ENCODE measurements at regions not wholly inside any gene's neighbourhood (a gene's known extent, or its start where the extent isn't known, plus 50 kb on each side); places are given as distances from the start of the nearest gene placed in this dataset.

DNA sequence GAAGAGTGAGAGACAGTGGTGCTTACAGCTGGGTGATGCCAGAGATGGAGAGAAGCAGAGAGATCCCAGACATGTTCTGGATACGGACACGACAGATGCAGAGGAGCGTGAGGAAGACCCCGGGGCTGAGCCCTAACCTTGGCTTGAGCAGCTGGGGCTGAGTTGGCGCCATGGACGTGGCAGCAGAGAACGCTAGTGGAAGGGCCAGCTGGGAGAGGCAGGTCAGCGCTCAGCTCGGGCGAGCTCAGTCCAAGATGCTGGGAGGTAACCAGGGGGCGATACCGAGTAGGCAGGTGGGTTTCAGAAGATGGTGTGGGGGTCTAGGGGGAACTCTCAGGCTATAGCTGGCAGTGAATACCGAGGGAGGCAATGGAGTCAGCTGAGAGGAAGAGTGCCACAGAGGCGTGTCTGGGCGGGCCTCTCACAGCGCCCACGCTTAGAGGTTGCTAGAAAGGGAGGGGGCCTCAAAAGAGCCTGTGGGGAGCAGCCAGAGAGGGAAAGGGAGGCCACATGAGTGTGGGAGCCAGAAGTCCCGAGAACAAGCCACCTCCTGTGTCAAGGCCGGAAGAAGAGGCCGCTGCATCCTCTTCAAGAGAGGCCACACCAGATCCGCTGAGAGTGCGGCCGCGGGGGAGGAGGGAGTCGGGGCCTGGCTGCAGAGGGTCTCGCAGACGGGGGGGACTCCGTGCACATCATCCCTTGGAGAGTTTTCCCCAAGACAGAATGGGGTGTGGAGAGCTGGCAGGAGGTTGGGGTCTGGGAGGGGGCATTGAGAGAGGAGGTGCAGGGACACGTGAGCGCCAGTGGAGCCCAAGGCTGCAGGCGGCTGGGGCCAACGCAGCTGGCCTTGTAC lies 57.0 kb upstream of the DIO3 start:
- no peak overlapping the region for H3K4me3 ChIP-seq (ENCODE audit: low read depth, low read length, poor library complexity, severe bottlenecking)
- no peak overlapping the region for H3K4me2 ChIP-seq (ENCODE audit: low read length)
- ChIA-PET POLR2A (no interaction called here), CTCF (ENCODE audit: unreplicated experiment) (no interaction called here)
- TF ChIP-seq EZH2phosphoT487 (IDR thresholded peaks at IDR 0.05; ENCODE audit: borderline replicate concordance, low read depth, low read length) (no peak), CTCF (conservative IDR thresholded peaks at IDR 0.05; ENCODE audit: low read length) (no peak)
- BruUV-seq (replicated peaks) = no TSS peak
- no peaks in the 10 kb centered on the region for H3K79me2 ChIP-seq (ENCODE audit: insufficient read depth, low read depth, low read length)
- no peaks in the 10 kb centered on the region for H4K20me1 ChIP-seq (ENCODE audit: insufficient read depth, low read length)
- no peak overlapping the region for H3K27ac ChIP-seq (ENCODE audit: low read depth, low read length, poor library complexity, severe bottlenecking)
- H3K9me3 ChIP-seq (ENCODE audit: low read length) = no peaks in the 10 kb centered on the region
- H3K4me1 ChIP-seq (ENCODE audit: insufficient read depth, low read length, poor library complexity, severe bottlenecking) = no peaks in the 10 kb centered on the region
- no peak for DNase-seq (ENCODE audit: low spot score)
- no peaks in the 10 kb centered on the region for H3K9me2 ChIP-seq (ENCODE audit: insufficient read depth, low read length)
- H2AFZ ChIP-seq (ENCODE audit: low read length) = no peak overlapping the region
- H3K36me3 ChIP-seq (ENCODE audit: insufficient read depth, low read length) = no peaks in the 10 kb centered on the region
- intact Hi-C loops (cut with micrococcal nuclease; ENCODE audit: unreplicated experiment) = no loop called here

GRCh38 chr14:101505236-101505970 lies 55.9 kb upstream of the DIO3 start:
- intact Hi-C loops (cut with micrococcal nuclease; ENCODE audit: unreplicated experiment) = no loop called here
- no TSS peak for BruUV-seq (replicated peaks)
- TF ChIP-seq CTCF (conservative IDR thresholded peaks at IDR 0.05; ENCODE audit: low read length) (no peak), EZH2phosphoT487 (IDR thresholded peaks at IDR 0.05; ENCODE audit: borderline replicate concordance, low read depth, low read length) (no peak)
- Histone ChIP-seq H3K27ac (ENCODE audit: low read depth, low read length, poor library complexity, severe bottlenecking) (no peak overlapping the region), H3K79me2 (ENCODE audit: insufficient read depth, low read depth, low read length) (no peaks in the 10 kb centered on the region), H3K9me2 (ENCODE audit: insufficient read depth, low read length) (no peaks in the 10 kb centered on the region), H3K4me1 (ENCODE audit: insufficient read depth, low read length, poor library complexity, severe bottlenecking) (no peaks in the 10 kb centered on the region), H2AFZ (ENCODE audit: low read length) (no peak overlapping the region), H4K20me1 (ENCODE audit: insufficient read depth, low read length) (no peaks in the 10 kb centered on the region), H3K36me3 (ENCODE audit: insufficient read depth, low read length) (no peaks in the 10 kb centered on the region), H3K4me3 (ENCODE audit: low read depth, low read length, poor library complexity, severe bottlenecking) (no peak overlapping the region), H3K4me2 (ENCODE audit: low read length) (no peak overlapping the region), H3K9me3 (ENCODE audit: low read length) (no peaks in the 10 kb centered on the region)
- POLR2A ChIA-PET = no interaction called here
- DNase-seq (ENCODE audit: low spot score) = no peak
- CTCF ChIA-PET (ENCODE audit: unreplicated experiment) = no interaction called here

All from OCI-LY7 (cell line).